ENCODE measurements at regions not wholly inside any gene's neighbourhood (a gene's known extent, or its start where the extent isn't known, plus 50 kb on each side); places are given as distances from the start of the nearest gene placed in this dataset.

DNA sequence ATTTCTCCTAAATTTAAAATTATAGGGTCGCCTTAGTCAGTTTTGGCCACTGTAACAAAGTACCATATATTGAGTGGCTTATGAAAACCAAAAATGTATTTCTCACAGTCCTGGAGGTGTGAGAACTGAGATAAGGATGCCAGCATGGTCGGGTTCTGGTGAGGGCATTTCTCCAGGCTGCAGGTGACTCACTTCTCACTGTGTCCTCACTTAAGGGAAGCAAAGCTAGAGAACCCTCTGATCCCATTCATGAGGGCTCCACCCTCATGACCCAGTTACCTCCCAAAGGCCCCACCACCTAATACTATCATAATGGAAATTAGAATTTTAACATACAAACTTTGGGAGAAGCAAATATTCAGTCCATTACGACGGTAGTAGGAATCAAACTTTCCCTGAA lies 75.1 kb upstream of the FBN2 start:
- TF ChIP-seq, protein P1, sequence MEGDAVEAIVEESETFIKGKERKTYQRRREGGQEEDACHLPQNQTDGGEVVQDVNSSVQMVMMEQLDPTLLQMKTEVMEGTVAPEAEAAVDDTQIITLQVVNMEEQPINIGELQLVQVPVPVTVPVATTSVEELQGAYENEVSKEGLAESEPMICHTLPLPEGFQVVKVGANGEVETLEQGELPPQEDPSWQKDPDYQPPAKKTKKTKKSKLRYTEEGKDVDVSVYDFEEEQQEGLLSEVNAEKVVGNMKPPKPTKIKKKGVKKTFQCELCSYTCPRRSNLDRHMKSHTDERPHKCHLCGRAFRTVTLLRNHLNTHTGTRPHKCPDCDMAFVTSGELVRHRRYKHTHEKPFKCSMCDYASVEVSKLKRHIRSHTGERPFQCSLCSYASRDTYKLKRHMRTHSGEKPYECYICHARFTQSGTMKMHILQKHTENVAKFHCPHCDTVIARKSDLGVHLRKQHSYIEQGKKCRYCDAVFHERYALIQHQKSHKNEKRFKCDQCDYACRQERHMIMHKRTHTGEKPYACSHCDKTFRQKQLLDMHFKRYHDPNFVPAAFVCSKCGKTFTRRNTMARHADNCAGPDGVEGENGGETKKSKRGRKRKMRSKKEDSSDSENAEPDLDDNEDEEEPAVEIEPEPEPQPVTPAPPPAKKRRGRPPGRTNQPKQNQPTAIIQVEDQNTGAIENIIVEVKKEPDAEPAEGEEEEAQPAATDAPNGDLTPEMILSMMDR (IDR thresholded peaks at IDR 0.05) = no peak
- TF ChIP-seq POLR2A (IDR thresholded peaks at IDR 0.05) = no peak
